Panc1 (cell line): ENCODE measurements at regions not wholly inside any gene's neighbourhood (a gene's known extent, or its start where the extent isn't known, plus 50 kb on each side); places are given as distances from the start of the nearest gene placed in this dataset.

Source experiments
- ATAC-seq: fragments of 200-7000 bp; cut with Tn5 transposase; 2 replicates; pipeline ENCODE4 v1.9.1; 2020; ENCODE audit warnings: mild to moderate bottlenecking, moderate library complexity
- BruUV-seq: library from RNA; stranded (reverse); fragments of 400-500 nt; replicated peaks from 2 replicates; lab custom pipeline; 2021; lab: Mats Ljungman, UMichigan
- CTCF ChIA-PET: fragments of 300-600 bp; sonication (Branson Sonifier 250); formaldehyde crosslinking; loops from one replicate; lab custom pipeline; 2022; ENCODE audit warnings: antibody characterized with exemption; lab: Charles Lee
- POLR2A ChIA-PET: fragments of 300-600 bp; sonication (Branson Sonifier 250); formaldehyde crosslinking; loops from one replicate; lab custom pipeline; 2022; ENCODE audit warnings: antibody characterized with exemption; lab: Charles Lee
- DNase-seq: peaks from one replicate; pipeline ENCODE4 v3.0.0-alpha.2; 2010; ENCODE audit warnings: low read depth, low spot score
- H3K27ac ChIP-seq: 2 replicates; pipeline ENCODE4 v1.5.1; 2011; ENCODE audit warnings: mild to moderate bottlenecking, low read length, inconsistent platforms
- H3K27me3 ChIP-seq: fragments of 200-500 bp; sonication (Bioruptor generic); 2 replicates; pipeline ENCODE4 v1.6.0; 2014; ENCODE audit warnings: low read length, inconsistent platforms; ENCODE audit not compliant: control insufficient read depth, insufficient read depth
- H3K36me3 ChIP-seq: fragments of 200-500 bp; sonication (Bioruptor generic); 2 replicates; pipeline ENCODE4 v1.5.1; 2014; ENCODE audit warnings: inconsistent platforms, mild to moderate bottlenecking, low read length, moderate library complexity; ENCODE audit not compliant: control insufficient read depth, insufficient read depth
- H3K4me1 ChIP-seq: 2 replicates; pipeline ENCODE4 v1.5.1; 2011; ENCODE audit warnings: inconsistent platforms, mild to moderate bottlenecking, low read length, moderate library complexity; ENCODE audit not compliant: control insufficient read depth, insufficient read depth
- H3K4me3 ChIP-seq, 2 experiments: 2 replicates each; pipeline ENCODE4 v1.5.1; 2011 to 2012; ENCODE audit warnings: low read depth in 2 of 2, low read length in 2 of 2, mild to moderate bottlenecking in 2 of 2, inconsistent platforms in 1 of 2, moderate library complexity in 1 of 2
- H3K9me3 ChIP-seq: fragments of 200-500 bp; sonication (Bioruptor generic); 2 replicates; pipeline ENCODE4 v1.5.1; 2014; ENCODE audit warnings: low read depth, mild to moderate bottlenecking, inconsistent platforms, low read length, moderate library complexity; ENCODE audit not compliant: control insufficient read depth, insufficient read depth
- POLR2AphosphoS5 ChIP-seq: IDR thresholded peaks from 2 replicates; pipeline ENCODE4 v1.6.1; 2012; ENCODE audit warnings: mild to moderate bottlenecking, low read depth, low read length, moderate library complexity
- SIN3A ChIP-seq: IDR thresholded peaks from 2 replicates; pipeline ENCODE4 v1.6.1; 2012; ENCODE audit warnings: low read depth, mild to moderate bottlenecking, low read length, moderate library complexity, borderline replicate concordance; ENCODE audit not compliant: insufficient read depth
- TCF7L2 ChIP-seq: IDR thresholded peaks from 2 replicates; pipeline ENCODE4 v1.6.1; 2011; ENCODE audit warnings: mild to moderate bottlenecking, low read depth, low read length, inconsistent platforms
- in situ Hi-C: cut with HindIII; loops from 2 replicates; pipeline ENCODE4 v1.10.0; 2016; ENCODE audit warnings: low sequenced_read_pairs, low pct_unique_long_range_greater_than_20kb
- intact Hi-C: fragments of 100-400 bp; cut with micrococcal nuclease; formaldehyde crosslinking; loops from one replicate; pipeline ENCODE4 v1.10.0; 2022; ENCODE audit not compliant: unreplicated experiment
- TF ChIP-seq, protein P1 (sequence below), 2 experiments: IDR thresholded peaks; 2 replicates each; pipeline ENCODE4 v1.6.1; 2011 to 2012; ENCODE audit warnings: low read depth in 2 of 2, control low read depth in 1 of 2, low read length in 1 of 2, mild to moderate bottlenecking in 1 of 2, moderate library complexity in 1 of 2; ENCODE audit not compliant: insufficient read depth in 1 of 2
- TF ChIP-seq, protein P2 (sequence below): fragments of 450-650 bp; IDR thresholded peaks from 2 replicates; pipeline ENCODE4 v1.5.1; 2017; ENCODE audit warnings: mild to moderate bottlenecking

- CTCF ChIA-PET, result no interaction called here
- no peak overlapping the region for H3K4me3 ChIP-seq
- ATAC-seq, result no peak
- TF ChIP-seq POLR2AphosphoS5, result no peak
- TF ChIP-seq, protein P1, sequence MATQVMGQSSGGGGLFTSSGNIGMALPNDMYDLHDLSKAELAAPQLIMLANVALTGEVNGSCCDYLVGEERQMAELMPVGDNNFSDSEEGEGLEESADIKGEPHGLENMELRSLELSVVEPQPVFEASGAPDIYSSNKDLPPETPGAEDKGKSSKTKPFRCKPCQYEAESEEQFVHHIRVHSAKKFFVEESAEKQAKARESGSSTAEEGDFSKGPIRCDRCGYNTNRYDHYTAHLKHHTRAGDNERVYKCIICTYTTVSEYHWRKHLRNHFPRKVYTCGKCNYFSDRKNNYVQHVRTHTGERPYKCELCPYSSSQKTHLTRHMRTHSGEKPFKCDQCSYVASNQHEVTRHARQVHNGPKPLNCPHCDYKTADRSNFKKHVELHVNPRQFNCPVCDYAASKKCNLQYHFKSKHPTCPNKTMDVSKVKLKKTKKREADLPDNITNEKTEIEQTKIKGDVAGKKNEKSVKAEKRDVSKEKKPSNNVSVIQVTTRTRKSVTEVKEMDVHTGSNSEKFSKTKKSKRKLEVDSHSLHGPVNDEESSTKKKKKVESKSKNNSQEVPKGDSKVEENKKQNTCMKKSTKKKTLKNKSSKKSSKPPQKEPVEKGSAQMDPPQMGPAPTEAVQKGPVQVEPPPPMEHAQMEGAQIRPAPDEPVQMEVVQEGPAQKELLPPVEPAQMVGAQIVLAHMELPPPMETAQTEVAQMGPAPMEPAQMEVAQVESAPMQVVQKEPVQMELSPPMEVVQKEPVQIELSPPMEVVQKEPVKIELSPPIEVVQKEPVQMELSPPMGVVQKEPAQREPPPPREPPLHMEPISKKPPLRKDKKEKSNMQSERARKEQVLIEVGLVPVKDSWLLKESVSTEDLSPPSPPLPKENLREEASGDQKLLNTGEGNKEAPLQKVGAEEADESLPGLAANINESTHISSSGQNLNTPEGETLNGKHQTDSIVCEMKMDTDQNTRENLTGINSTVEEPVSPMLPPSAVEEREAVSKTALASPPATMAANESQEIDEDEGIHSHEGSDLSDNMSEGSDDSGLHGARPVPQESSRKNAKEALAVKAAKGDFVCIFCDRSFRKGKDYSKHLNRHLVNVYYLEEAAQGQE (IDR thresholded peaks at IDR 0.05; ENCODE audit: insufficient read depth in 1 of 2, low read depth in 2 of 2, low read length in 1 of 2), result no peak
- TF ChIP-seq TCF7L2, result no peak
- TF ChIP-seq, protein P2, sequence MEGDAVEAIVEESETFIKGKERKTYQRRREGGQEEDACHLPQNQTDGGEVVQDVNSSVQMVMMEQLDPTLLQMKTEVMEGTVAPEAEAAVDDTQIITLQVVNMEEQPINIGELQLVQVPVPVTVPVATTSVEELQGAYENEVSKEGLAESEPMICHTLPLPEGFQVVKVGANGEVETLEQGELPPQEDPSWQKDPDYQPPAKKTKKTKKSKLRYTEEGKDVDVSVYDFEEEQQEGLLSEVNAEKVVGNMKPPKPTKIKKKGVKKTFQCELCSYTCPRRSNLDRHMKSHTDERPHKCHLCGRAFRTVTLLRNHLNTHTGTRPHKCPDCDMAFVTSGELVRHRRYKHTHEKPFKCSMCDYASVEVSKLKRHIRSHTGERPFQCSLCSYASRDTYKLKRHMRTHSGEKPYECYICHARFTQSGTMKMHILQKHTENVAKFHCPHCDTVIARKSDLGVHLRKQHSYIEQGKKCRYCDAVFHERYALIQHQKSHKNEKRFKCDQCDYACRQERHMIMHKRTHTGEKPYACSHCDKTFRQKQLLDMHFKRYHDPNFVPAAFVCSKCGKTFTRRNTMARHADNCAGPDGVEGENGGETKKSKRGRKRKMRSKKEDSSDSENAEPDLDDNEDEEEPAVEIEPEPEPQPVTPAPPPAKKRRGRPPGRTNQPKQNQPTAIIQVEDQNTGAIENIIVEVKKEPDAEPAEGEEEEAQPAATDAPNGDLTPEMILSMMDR, result no peak
- TF ChIP-seq SIN3A, result no peak
- H3K27me3 ChIP-seq, result no peaks in the 10 kb centered on the region
- H3K4me1 ChIP-seq, result no peaks in the 10 kb centered on the region
- no peak overlapping the region for H3K27ac ChIP-seq
- DNase-seq, result no peak
- POLR2A ChIA-PET, result no interaction called here
- BruUV-seq, result no TSS peak
- in situ Hi-C loops, result no loop called here
- intact Hi-C loops, result no loop called here
- H3K36me3 ChIP-seq, result no peaks in the 10 kb centered on the region
- H3K9me3 ChIP-seq, result no peaks in the 10 kb centered on the region
Observed at GRCh38 chr14:80385336-80385735, 174.0 kb upstream of the DIO2 start.

DNA sequence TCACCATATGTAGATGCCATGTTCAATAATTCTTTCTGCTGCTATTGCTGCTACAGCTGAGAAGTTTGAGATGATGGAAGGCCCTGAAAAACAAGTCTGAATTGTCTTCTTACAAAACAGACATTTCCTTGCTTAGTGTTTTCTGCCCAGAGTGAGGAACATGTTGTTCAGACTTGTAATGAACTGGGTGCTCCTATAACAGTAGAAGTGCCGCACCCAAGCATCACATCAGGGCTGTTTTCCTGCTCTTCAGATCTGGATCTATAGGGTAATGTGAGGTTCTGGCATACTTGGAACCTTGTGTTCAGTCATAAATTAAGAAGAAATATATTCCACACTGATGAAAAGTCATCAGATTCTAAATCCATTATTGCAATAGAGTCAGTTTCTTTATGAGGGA, 171.9 kb upstream of the DIO2 start:
- Histone ChIP-seq H3K27ac (no peak overlapping the region), H3K4me3 (no peak overlapping the region), H3K27me3 (no peaks in the 10 kb centered on the region), H3K4me1 (no peaks in the 10 kb centered on the region), H3K9me3 (no peaks in the 10 kb centered on the region), H3K36me3 (no peaks in the 10 kb centered on the region)
- TF ChIP-seq TCF7L2, result no peak
- TF ChIP-seq, protein P2, result no peak
- CTCF ChIA-PET, result no interaction called here
- intact Hi-C loops, result no loop called here
- in situ Hi-C loops, result no loop called here
- ATAC-seq (no peak), DNase-seq (no peak)
- no TSS peak for BruUV-seq
- POLR2A ChIA-PET, result no interaction called here
